ENCODE measurements at regions not wholly inside any gene's neighbourhood (a gene's known extent, or its start where the extent isn't known, plus 50 kb on each side); places are given as distances from the start of the nearest gene placed in this dataset.

GRCh38 chr18:67266246-67267237, 250.0 kb downstream of the DSEL start:
- RAD21 ChIA-PET (ENCODE audit: low non-redundant PET in 1 of 2, low total read pairs in 2 of 2, uncharacterized antibody in 2 of 2, unreplicated experiment in 2 of 2): no interaction called here
- H3K79me2 ChIP-seq (ENCODE audit: insufficient read depth, low read length): no peaks in the 10 kb centered on the region
- H3K27ac ChIP-seq (ENCODE audit: low read depth, low read length): no peak overlapping the region
- POLR2A ChIA-PET: no interaction called here
- BruUV-seq (replicated peaks): no TSS peak
- no peak overlapping the region for H3K9ac ChIP-seq (ENCODE audit: low read length)
- no peak overlapping the region for H3K4me2 ChIP-seq (ENCODE audit: low read length)
- intact Hi-C loops (cut with micrococcal nuclease): no loop called here
- H3K4me1 ChIP-seq (ENCODE audit: control insufficient read depth in 1 of 2, insufficient read depth in 2 of 2, low read length in 2 of 2): no peaks in the 10 kb centered on the region
- no peaks in the 10 kb centered on the region for H3K27me3 ChIP-seq (ENCODE audit: insufficient read depth, low read length)
- H3K9me3 ChIP-seq (ENCODE audit: control insufficient read depth in 1 of 2, insufficient read depth in 1 of 2, low read depth in 1 of 2, low read length in 2 of 2): peaks cover 11 to 18% of the 10 kb centered on the region in 2 experiments; a peak in 2 of 4 replicates
- ATAC-seq (no peak), DNase-seq (ENCODE audit: low read depth, low spot score) (no peak)
- H4K20me1 ChIP-seq (ENCODE audit: insufficient read depth): no peaks in the 10 kb centered on the region
- no peaks in the 10 kb centered on the region for H3K9me2 ChIP-seq (ENCODE audit: insufficient read depth)
- no peak overlapping the region for H3K4me3 ChIP-seq (replicated peaks in 1 of 2; ENCODE audit: low read depth in 1 of 2, low read length in 2 of 2)
- CTCF ChIA-PET: no interaction called here
- no peak for TF ChIP-seq JUND (IDR thresholded peaks at IDR 0.05)
- TF ChIP-seq POLR2A (IDR thresholded peaks at IDR 0.05; ENCODE audit: borderline replicate concordance, extremely low read depth, insufficient read depth, insufficient read length): no peak
- TF ChIP-seq RAD21 (IDR thresholded peaks at IDR 0.05; ENCODE audit: low read depth): no peak
- TF ChIP-seq EZH2 (IDR thresholded peaks at IDR 0.05): no peak
- no peak for TF ChIP-seq EGR1 (IDR thresholded peaks at IDR 0.05; ENCODE audit: low read depth)
- no peak for TF ChIP-seq EZH2phosphoT487 (IDR thresholded peaks at IDR 0.05; ENCODE audit: borderline replicate concordance)
- TF ChIP-seq SP1 (IDR thresholded peaks at IDR 0.05; ENCODE audit: low read depth): no peak
- no peak for TF ChIP-seq CEBPB (IDR thresholded peaks at IDR 0.05; ENCODE audit: low read depth)
- no peak for TF ChIP-seq SIN3A (IDR thresholded peaks at IDR 0.05; ENCODE audit: low read depth)
- no peaks in the 10 kb centered on the region for H3K36me3 ChIP-seq (ENCODE audit: control insufficient read depth in 1 of 2, insufficient read depth in 2 of 2, low read length in 2 of 2)
- no peak overlapping the region for H2AFZ ChIP-seq (ENCODE audit: low read depth, low read length, poor library complexity, severe bottlenecking)

GRCh38 chr18:67265464-67266245, 250.9 kb downstream of the DSEL start:
- H3K9ac ChIP-seq (ENCODE audit: low read length): no peak overlapping the region
- DNase-seq (ENCODE audit: low read depth, low spot score) (no peak), ATAC-seq (no peak)
- no peak overlapping the region for H2AFZ ChIP-seq (ENCODE audit: low read depth, low read length, poor library complexity, severe bottlenecking)
- TF ChIP-seq EZH2phosphoT487 (IDR thresholded peaks at IDR 0.05; ENCODE audit: borderline replicate concordance) (no peak), SRF (IDR thresholded peaks at IDR 0.05; ENCODE audit: low read depth) (no peak), EGR1 (IDR thresholded peaks at IDR 0.05; ENCODE audit: low read depth) (no peak), MAX (IDR thresholded peaks at IDR 0.05) (no peak), YY1 (IDR thresholded peaks at IDR 0.05; ENCODE audit: extremely low read depth, insufficient replicate concordance, low read depth, low read length) (no peak), TCF7L2 (IDR thresholded peaks at IDR 0.05; ENCODE audit: borderline replicate concordance, extremely low read depth, insufficient read depth, insufficient read length) (no peak), JUND (IDR thresholded peaks at IDR 0.05) (no peak), POLR2A (IDR thresholded peaks at IDR 0.05; ENCODE audit: borderline replicate concordance, extremely low read depth, insufficient read depth, insufficient read length) (no peak), ELF1 (IDR thresholded peaks at IDR 0.05; ENCODE audit: borderline replicate concordance, low read depth) (no peak), EZH2 (IDR thresholded peaks at IDR 0.05) (no peak), ZFX (IDR thresholded peaks at IDR 0.05) (no peak)
- no peak overlapping the region for H3K4me3 ChIP-seq (replicated peaks in 1 of 2; ENCODE audit: low read depth in 1 of 2, low read length in 2 of 2)
- no peaks in the 10 kb centered on the region for H3K4me1 ChIP-seq (ENCODE audit: control insufficient read depth in 1 of 2, insufficient read depth in 2 of 2, low read length in 2 of 2)
- intact Hi-C loops (cut with micrococcal nuclease): no loop called here
- H3K9me2 ChIP-seq (ENCODE audit: insufficient read depth): no peaks in the 10 kb centered on the region
- H3K9me3 ChIP-seq (ENCODE audit: control insufficient read depth in 1 of 2, insufficient read depth in 1 of 2, low read depth in 1 of 2, low read length in 2 of 2): peaks cover 9 to 18% of the 10 kb centered on the region in 2 experiments; a peak in 2 of 4 replicates
- ChIA-PET RAD21 (ENCODE audit: low non-redundant PET in 1 of 2, low total read pairs in 2 of 2, uncharacterized antibody in 2 of 2, unreplicated experiment in 2 of 2) (no interaction called here), CTCF (no interaction called here), POLR2A (no interaction called here)
- no peak overlapping the region for H3K4me2 ChIP-seq (ENCODE audit: low read length)
- BruUV-seq (replicated peaks): no TSS peak
- no peaks in the 10 kb centered on the region for H4K20me1 ChIP-seq (ENCODE audit: insufficient read depth)
- no peaks in the 10 kb centered on the region for H3K36me3 ChIP-seq (ENCODE audit: control insufficient read depth in 1 of 2, insufficient read depth in 2 of 2, low read length in 2 of 2)
- no peaks in the 10 kb centered on the region for H3K79me2 ChIP-seq (ENCODE audit: insufficient read depth, low read length)
- H3K27me3 ChIP-seq (ENCODE audit: insufficient read depth, low read length): no peaks in the 10 kb centered on the region
- no peak overlapping the region for H3K27ac ChIP-seq (ENCODE audit: low read depth, low read length)

All from HCT116 (cell line).